GM18909 (cell line): ENCODE measurements at regions not wholly inside any gene's neighbourhood (a gene's known extent, or its start where the extent isn't known, plus 50 kb on each side); places are given as distances from the start of the nearest gene placed in this dataset.
"Not testable (repeated sequence)": the region's sequence is repeated elsewhere in the genome, so short reads cannot be mapped to it uniquely, and the experiment has no call there.

Source experiments
- ATAC-seq: cut with Tn5 transposase; IDR thresholded peaks from one replicate; pipeline ENCODE4 v1.9.1; 2021; ENCODE audit warnings: mild to moderate bottlenecking; ENCODE audit not compliant: unreplicated experiment, poor library complexity

- ATAC-seq = no peak
Observed at GRCh38 chr7:25069900-25070443, 55.1 kb downstream of the CYCS start.

- no peak for ATAC-seq
Observed at GRCh38 chr7:25068502-25069213, 56.4 kb downstream of the CYCS start.

GRCh38 chr7:25067726-25068501 is 57.1 kb downstream of the CYCS start:
- ATAC-seq = no peak

GRCh38 chr7:25066253-25066652 is 58.8 kb downstream of the CYCS start:
- no peak for ATAC-seq

- no peak for ATAC-seq
Observed at GRCh38 chr7:25062380-25062779, 62.7 kb downstream of the CYCS start.

GRCh38 chr7:25060487-25061055 is 64.5 kb downstream of the CYCS start:
- ATAC-seq = no peak

- ATAC-seq = no peak
Observed at GRCh38 chr7:25059576-25059975, 65.5 kb downstream of the CYCS start.

- no peak for ATAC-seq
Observed at GRCh38 chr7:25056368-25056767, 68.7 kb downstream of the CYCS start.

- no peak for ATAC-seq
Observed at GRCh38 chr7:25055520-25056220, 69.4 kb downstream of the CYCS start.

GRCh38 chr7:25054819-25055519 is 70.1 kb downstream of the CYCS start:
- no peak for ATAC-seq

GRCh38 chr7:25050223-25050622 is 70.2 kb upstream of the OSBPL3 start:
- no peak for ATAC-seq

GRCh38 chr7:25048444-25048834 is 68.5 kb upstream of the OSBPL3 start:
- ATAC-seq = no peak

- not testable (repeated sequence) for ATAC-seq
Observed at GRCh38 chr7:25047571-25048443, 67.8 kb upstream of the OSBPL3 start.

- ATAC-seq = no peak
Observed at GRCh38 chr7:25037325-25037724, 57.3 kb upstream of the OSBPL3 start.

- ATAC-seq = no peak
Observed at GRCh38 chr7:25035274-25035673, 55.3 kb upstream of the OSBPL3 start.

- no peak for ATAC-seq
Observed at GRCh38 chr7:25034136-25034535, 54.2 kb upstream of the OSBPL3 start.

GRCh38 chr7:25032774-25033743 is 53.1 kb upstream of the OSBPL3 start:
- no peak for ATAC-seq

- ATAC-seq = peak; percentile 43
Observed at GRCh38 chr7:25031432-25031831, 51.5 kb upstream of the OSBPL3 start.
